Amniotic epithelial cell (primary cell): ENCODE measurements at regions not wholly inside any gene's neighbourhood (a gene's known extent, or its start where the extent isn't known, plus 50 kb on each side); places are given as distances from the start of the nearest gene placed in this dataset.
"Not testable (repeated sequence)": the region's sequence is repeated elsewhere in the genome, so short reads cannot be mapped to it uniquely, and the experiment has no call there.

Source experiments
- DNase-seq: peaks from one replicate; pipeline ENCODE4 v3.0.0-alpha.2; 2010; ENCODE audit warnings: low read depth

DNA sequence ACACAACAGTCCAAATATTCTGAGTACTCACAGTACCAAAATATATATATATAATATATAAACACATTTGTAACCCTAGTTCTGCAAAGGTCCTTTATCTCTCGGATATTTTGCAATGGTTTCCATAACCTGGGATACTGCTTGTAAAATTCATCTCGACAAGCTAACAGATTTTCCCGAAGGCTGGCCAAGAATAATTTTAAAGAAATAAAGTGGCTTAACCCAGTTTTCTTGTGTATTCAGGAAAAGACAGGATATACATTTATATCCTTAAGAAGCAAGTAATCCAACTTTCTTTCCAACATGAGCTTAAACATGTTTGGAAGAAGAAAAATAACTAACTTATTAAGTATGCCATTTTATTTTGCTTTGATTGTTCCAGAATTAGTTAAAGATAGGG lies 348.7 kb upstream of the RUNX1 start:
- no peak for DNase-seq

DNA sequence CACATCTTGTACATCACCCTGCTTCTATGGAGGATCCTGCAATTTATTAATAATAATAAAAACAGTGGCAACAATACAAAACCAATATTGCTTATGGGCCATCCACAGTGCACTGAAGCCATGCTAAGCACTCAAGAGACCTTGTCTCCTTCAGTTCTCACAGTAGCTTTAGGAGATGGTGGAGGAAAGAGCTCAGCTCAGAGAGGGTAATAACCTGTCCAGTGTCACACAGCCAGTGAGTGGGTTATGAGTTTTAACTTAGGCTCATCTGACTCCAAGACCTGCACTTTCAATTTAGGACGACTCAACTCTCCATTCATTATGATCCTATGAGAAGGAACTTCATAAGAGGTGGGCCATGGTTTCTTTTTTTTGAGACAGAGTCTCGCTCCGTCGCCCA lies 347.6 kb upstream of the RUNX1 start:
- no peak for DNase-seq

DNA sequence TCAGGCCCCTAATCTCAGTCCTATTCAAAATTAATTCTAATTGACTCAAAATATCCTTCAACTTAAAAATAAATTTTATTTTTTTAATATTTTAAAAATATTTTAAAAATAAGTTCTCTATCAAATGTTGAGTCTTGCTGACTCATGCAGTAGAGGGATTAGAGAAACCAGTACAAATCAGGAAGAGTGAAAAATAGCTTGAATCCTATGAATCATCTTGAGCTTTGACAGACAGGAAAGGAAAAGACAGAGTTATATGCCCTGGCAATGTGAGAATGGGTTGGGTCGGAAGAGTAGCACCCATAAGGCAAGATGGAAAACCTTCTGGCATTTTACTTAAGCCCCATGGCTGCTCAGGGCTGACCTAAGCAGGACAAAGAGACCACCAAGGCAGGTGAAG lies 346.6 kb upstream of the RUNX1 start:
- DNase-seq = peak; percentile 76

GRCh38 chr21:35394634-35395369 lies 345.7 kb upstream of the RUNX1 start:
- DNase-seq = peak; percentile 56

DNA sequence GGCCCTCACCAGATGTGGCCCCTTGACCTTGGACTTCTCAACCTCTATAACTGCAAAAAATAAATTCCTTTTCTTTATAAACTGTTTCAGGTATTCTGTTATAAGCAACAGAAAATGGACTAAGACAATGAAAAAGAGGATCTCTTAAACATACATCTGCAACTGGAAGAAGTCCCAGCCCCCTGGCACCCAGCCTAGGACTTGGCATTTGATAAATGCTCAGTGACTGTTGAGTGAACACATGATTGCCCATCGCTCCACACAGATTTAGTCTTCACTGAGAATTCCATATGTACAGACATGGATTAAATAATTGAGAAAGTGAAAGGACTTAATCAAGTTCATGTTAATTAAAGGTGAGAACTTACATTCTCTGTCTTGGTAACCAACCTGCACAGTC lies 344.9 kb upstream of the RUNX1 start:
- DNase-seq = no peak

DNA sequence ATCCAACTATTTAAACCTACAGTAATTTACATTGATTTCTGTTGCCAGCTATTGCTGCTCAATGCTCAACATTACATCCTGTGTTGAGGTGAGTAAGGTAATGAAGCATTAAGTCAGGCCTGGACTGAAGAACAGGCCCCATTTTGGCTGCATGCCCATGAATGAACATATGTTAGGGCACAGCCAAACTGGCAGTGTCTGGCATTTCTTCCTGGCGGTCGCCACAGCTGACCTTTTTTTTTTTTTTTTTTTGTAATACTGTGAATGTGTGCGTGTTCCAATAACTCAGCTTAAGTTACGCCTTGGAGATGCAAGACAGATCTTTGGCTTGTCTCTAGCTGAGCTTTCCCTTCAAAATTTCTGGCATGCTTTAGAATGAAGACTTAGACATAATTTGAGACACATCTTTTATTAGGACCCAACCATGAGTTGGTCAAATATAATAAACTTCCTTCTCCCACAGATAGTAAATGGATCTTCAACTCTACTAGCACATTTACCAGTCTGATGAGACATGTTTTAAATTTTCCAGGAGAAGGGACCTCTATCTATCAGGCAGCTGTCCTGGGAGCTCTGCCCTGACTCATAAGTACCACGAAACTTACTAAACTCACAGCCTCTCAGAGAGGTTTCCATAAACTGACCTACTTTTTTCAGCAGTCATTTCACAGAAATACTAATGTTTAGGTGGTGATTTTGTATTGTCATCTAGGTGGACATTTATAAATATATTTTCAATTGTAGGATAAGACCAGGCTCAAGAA lies 341.1 kb upstream of the RUNX1 start:
- DNase-seq = peak; percentile 87

- peak; percentile 71 for DNase-seq
Measured at GRCh38 chr21:35386491-35387079, 337.5 kb upstream of the RUNX1 start.

DNA sequence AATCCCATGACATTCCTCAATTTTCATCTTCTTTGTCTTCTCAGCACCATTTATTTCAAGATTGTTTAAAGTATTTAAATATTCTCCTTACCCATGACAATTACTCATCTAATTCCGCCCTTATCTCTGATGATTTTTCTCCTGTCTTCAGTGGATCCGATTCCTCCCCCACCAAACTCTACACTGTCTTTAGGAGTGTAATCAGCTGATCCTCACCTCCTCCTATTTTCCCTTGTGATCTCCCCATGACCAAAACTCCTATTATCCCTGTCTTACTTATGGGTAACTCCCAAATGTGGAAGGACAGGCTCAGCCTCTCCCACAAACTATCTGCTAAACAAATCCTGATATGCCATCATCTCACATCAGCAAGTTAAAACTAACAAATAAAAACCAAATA lies 335.3 kb upstream of the RUNX1 start:
- DNase-seq = peak; percentile 94

- peak; percentile 30 for DNase-seq
Measured at GRCh38 chr21:35382696-35383095, 333.6 kb upstream of the RUNX1 start.

DNA sequence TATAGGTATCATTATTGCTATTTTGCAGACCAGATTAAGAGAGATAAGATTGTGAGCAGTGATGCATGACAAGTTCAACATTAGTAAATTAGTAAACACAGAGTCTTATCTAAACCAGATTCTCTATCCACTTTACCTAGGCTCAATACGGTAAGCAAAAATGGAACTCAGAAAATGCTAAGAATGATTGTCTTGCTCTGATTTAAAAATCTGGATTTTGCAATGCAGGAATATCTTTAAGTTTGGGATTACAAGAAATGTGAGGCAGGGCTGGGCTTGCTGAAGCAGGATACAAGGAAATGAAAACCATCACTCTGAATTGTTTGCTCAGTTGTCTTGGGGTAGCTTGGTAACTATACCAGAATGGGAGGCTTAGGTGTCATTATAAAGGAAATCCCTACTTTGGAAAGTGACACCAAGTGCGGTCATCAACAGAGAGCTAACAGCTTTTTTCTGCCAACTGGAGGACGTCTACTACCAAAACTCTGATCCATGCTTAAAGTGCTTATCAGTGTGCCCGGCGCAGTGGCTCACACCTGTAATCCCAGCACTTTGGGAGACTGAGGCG lies 332.7 kb upstream of the RUNX1 start:
- DNase-seq = no peak

DNA sequence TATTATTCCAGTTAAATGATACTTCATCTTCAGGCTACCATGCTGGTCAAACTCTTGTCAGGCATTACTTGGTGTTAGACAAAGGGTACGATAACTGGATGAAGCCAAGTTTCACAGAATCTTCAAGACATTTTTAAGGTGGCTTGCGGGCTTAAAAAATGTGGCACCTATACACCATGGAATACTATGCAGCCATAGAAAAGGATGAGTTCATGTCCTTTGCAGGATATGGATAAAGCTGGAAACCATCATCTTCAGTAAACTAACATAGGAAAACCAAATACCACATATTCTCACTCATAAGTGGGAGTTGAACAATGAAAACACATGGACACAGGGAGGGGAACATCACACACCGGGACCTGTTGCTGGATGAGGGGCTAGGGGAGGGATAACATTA lies 331.2 kb upstream of the RUNX1 start:
- DNase-seq = not testable (repeated sequence)

DNA sequence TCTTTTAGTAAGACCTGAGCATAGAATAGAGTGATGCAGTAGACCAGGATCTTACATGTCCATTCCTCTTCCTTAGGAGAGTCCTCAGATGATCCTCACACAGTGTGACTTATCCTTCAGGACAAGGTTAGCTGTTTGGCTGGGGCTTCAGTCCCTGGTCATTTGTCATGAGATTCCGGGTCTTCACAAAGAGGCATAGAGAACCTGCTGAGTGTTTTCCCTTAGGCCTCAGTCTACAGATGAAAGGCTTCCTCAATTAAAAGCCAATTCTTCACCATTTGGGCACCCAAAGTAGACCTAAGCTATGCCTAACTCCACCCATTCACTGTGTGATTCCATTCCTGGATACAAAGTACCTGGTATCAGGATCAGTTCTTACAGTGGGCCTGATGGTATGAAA lies 329.8 kb upstream of the RUNX1 start:
- DNase-seq = no peak

DNA sequence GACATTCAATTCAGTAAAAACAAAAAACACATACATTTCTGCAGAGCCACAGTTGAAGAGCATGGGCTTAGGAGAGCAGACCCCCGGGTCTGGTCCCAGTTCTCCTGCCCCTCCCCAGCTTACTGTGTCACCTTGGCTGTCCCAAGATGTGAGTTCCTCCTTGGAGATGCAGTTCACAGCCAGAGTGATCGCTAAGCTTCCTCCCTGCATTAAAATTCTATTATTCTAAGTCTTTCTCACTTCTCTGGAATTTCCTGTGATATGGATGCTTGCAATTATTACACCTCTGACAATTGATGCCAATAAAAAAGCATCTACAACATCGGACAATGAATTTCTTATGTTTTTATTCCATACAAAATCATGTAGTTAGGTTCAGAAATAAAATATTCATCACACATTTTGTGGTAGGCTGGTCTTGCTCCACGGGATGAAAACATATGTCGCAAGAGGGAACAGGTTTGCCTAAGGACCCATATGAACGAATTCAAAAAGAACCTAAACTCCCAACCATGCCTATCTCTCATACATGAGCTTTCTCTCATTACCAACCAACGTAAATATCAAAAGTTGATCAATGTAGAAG lies 328.5 kb upstream of the RUNX1 start:
- peak; percentile 55 for DNase-seq

GRCh38 chr21:35376406-35377135 lies 327.5 kb upstream of the RUNX1 start:
- DNase-seq = peak; percentile 24

- DNase-seq = peak; percentile 97
Measured at GRCh38 chr21:35375115-35375514, 326.0 kb upstream of the RUNX1 start.

DNA sequence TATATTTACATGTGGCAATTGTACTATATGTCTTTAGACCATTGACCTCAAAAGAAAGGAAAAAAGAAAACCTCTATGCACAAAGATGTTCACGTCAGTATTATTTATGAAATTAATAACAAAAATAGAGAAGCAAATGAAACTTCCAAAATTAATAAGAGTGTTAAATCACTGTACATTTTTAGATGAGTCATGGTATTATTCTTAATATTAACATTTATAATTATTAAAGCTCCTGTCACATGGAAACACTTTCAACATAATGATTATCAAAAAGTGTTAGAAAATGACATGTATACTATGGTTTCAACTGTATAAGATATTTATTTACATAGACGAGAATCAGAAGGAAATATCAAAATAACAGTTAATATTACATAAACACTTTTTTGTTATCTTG lies 324.9 kb upstream of the RUNX1 start:
- DNase-seq = no peak

DNA sequence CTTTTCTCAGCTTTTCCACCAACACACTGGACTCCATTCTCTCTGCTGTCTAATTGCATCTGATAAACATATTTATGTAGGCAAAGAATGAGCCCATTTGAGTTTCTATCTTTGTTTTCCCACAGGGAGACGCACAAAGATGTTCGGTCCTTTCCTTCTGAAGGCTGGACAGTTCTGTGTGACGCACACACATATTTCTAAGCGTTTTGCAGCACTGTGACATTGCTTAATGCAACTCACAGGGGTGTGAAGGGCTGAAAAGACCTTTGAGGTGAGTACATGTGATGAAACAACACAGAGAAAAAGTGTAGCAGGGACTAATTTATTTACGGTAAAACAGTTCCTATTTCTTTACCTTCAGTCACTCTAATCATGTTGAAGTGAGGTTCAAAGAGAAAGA lies 323.1 kb upstream of the RUNX1 start:
- DNase-seq = peak; percentile 22

DNA sequence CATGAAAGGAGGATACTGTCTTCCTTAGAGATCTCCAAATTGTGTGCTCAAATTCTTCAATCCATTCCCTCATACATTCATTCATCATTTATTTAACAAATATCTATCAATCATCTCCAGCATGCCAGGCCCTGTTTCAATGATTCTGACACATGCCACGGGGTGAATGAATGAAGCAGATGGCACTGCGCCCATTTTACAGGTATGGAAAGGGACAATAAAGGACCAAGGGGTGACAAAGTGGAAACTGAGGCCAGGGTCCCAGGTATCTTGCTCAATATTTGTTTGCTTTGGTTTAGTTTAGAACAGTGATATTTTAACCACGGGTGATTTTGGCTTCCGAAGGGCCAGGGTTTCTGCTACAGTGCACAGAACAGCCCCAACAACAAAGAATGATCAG lies 321.6 kb upstream of the RUNX1 start:
- DNase-seq = no peak

- no peak for DNase-seq
Measured at GRCh38 chr21:35370071-35370470, 321.0 kb upstream of the RUNX1 start.

DNA sequence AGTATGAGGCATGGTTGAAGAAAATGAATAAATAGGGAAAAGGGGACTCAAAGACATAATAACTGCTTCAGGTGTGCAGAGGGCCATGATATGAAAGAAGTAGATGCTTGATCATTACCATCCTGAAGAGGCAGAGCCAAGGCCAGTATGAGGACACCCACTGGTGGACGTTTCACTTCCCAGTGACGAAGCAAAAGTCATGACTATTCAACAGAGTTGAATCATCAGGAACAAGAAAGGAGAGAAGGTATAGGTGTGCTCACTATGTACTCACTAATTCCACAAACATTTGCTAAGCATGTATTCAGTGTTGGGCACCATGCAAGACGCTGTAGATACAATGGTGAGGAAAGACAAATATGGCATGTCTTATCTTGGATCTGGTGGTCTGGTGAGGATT lies 319.2 kb upstream of the RUNX1 start:
- no peak for DNase-seq

DNA sequence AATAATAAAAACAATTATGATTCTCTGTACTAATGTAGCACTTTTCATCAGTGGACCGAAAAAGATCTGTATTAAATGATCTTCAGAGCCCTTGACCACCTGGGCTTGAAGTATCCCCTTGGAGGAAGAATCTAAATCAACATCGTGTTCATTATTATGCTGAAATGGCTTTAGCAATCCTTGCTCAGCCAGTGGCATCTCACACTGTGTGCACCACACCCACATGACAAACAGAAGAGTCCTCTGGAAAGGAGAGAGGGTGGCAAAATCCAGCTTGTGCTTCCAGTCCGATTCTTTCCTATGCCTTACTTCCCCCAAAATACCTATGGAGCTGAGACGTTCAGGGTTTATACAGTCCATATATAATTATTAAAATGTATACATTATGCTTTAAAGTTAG lies 318.5 kb upstream of the RUNX1 start:
- DNase-seq = no peak
